ENCODE measurements at regions not wholly inside any gene's neighbourhood (a gene's known extent, or its start where the extent isn't known, plus 50 kb on each side); places are given as distances from the start of the nearest gene placed in this dataset.

- TF ChIP-seq, protein P1, sequence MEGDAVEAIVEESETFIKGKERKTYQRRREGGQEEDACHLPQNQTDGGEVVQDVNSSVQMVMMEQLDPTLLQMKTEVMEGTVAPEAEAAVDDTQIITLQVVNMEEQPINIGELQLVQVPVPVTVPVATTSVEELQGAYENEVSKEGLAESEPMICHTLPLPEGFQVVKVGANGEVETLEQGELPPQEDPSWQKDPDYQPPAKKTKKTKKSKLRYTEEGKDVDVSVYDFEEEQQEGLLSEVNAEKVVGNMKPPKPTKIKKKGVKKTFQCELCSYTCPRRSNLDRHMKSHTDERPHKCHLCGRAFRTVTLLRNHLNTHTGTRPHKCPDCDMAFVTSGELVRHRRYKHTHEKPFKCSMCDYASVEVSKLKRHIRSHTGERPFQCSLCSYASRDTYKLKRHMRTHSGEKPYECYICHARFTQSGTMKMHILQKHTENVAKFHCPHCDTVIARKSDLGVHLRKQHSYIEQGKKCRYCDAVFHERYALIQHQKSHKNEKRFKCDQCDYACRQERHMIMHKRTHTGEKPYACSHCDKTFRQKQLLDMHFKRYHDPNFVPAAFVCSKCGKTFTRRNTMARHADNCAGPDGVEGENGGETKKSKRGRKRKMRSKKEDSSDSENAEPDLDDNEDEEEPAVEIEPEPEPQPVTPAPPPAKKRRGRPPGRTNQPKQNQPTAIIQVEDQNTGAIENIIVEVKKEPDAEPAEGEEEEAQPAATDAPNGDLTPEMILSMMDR (IDR thresholded peaks at IDR 0.05): no peak
- TF ChIP-seq POLR2A (IDR thresholded peaks at IDR 0.05) (no peak), EP300 (IDR thresholded peaks at IDR 0.05) (no peak)
Measured at GRCh38 chr22:48366591-48366990, 1461.1 kb downstream of the BRD1 start.

All from tibial nerve (tissue), 4 donors.